GM23338 (cell line): ENCODE measurements at regions not wholly inside any gene's neighbourhood (a gene's known extent, or its start where the extent isn't known, plus 50 kb on each side); places are given as distances from the start of the nearest gene placed in this dataset.

Experiments used
- CREB1 ChIP-seq: fragments of 250-450 bp; sonication (Bioruptor Pico); IDR thresholded peaks from 2 replicates; pipeline ENCODE4 v1.5.0; 2020; ENCODE audit warnings: low read depth, mild to moderate bottlenecking, moderate library complexity
- CTCF ChIP-seq, 2 experiments: fragments of 200-600 bp in 1 of 2; sonication (generic) in 1 of 2; conservative IDR thresholded peaks; 2 replicates each; pipeline versions ENCODE4 v1.5.1 to v1.6.1; 2016 to 2017; ENCODE audit warnings: antibody characterized with exemption in 2 of 2, low read depth in 2 of 2, mild to moderate bottlenecking in 2 of 2, moderate library complexity in 1 of 2
- ETS1 ChIP-seq: IDR thresholded peaks from 2 replicates; pipeline ENCODE4 v1.6.1; 2016; ENCODE audit warnings: antibody characterized with exemption
- EZH2 ChIP-seq: fragments of 200-600 bp; sonication (generic); IDR thresholded peaks from one replicate; pipeline ENCODE4 v1.8.0; 2017; ENCODE audit warnings: antibody characterized with exemption, mild to moderate bottlenecking, low read depth; ENCODE audit not compliant: unreplicated experiment
- EZH2phosphoT487 ChIP-seq: fragments of 200-600 bp; sonication (generic); IDR thresholded peaks from one replicate; pipeline ENCODE4 v1.8.1; 2018; ENCODE audit warnings: antibody characterized with exemption; ENCODE audit not compliant: unreplicated experiment
- JUNB ChIP-seq: IDR thresholded peaks from one replicate; pipeline ENCODE4 v1.6.1; 2016; ENCODE audit warnings: antibody characterized with exemption; ENCODE audit not compliant: unreplicated experiment
- POLR2AphosphoS5 ChIP-seq: IDR thresholded peaks from 2 replicates; pipeline ENCODE4 v1.6.1; 2016; ENCODE audit warnings: antibody characterized with exemption, low read depth
- STAT1 ChIP-seq: IDR thresholded peaks from one replicate; pipeline ENCODE4 v1.6.1; 2016; ENCODE audit warnings: antibody characterized with exemption; ENCODE audit not compliant: unreplicated experiment
- ZNF114 ChIP-seq: fragments of 250-450 bp; sonication (Bioruptor Pico); IDR thresholded peaks from 2 replicates; pipeline ENCODE4 v1.5.0; 2020; ENCODE audit warnings: mild to moderate bottlenecking, moderate library complexity
- ZNF331 ChIP-seq: fragments of 250-450 bp; sonication (Bioruptor Pico); IDR thresholded peaks from 2 replicates; pipeline ENCODE4 v1.5.0; 2020; ENCODE audit warnings: low read depth, mild to moderate bottlenecking, moderate library complexity
- TF ChIP-seq, protein P1 (sequence below): IDR thresholded peaks from one replicate; pipeline ENCODE4 v1.6.1; 2018; ENCODE audit warnings: antibody characterized with exemption; ENCODE audit not compliant: unreplicated experiment

DNA sequence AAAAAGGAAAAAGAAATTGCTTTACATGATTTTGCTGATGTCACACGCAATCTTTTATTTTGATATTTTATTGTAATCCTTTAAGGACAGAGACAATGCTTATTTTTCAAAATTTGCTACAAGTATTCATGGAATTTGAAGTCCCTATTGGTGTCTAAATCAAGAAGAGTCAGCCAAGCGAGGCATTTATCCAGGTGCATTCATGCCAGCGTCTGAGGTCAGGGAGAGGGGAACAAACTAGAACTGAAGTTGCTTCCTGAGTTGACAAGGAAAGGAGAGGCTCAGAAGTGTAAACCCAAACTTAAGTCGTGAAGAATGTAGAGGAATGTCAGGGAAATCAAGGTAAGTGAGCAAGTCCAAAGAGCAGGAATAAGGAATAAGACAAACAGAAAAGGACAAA lies 83.0 kb upstream of the GNAQ start:
- no peak for TF ChIP-seq EZH2phosphoT487
- TF ChIP-seq CTCF (conservative IDR thresholded peaks at IDR 0.05; ENCODE audit: low read depth in 2 of 2) = no peak
- TF ChIP-seq, protein P1, sequence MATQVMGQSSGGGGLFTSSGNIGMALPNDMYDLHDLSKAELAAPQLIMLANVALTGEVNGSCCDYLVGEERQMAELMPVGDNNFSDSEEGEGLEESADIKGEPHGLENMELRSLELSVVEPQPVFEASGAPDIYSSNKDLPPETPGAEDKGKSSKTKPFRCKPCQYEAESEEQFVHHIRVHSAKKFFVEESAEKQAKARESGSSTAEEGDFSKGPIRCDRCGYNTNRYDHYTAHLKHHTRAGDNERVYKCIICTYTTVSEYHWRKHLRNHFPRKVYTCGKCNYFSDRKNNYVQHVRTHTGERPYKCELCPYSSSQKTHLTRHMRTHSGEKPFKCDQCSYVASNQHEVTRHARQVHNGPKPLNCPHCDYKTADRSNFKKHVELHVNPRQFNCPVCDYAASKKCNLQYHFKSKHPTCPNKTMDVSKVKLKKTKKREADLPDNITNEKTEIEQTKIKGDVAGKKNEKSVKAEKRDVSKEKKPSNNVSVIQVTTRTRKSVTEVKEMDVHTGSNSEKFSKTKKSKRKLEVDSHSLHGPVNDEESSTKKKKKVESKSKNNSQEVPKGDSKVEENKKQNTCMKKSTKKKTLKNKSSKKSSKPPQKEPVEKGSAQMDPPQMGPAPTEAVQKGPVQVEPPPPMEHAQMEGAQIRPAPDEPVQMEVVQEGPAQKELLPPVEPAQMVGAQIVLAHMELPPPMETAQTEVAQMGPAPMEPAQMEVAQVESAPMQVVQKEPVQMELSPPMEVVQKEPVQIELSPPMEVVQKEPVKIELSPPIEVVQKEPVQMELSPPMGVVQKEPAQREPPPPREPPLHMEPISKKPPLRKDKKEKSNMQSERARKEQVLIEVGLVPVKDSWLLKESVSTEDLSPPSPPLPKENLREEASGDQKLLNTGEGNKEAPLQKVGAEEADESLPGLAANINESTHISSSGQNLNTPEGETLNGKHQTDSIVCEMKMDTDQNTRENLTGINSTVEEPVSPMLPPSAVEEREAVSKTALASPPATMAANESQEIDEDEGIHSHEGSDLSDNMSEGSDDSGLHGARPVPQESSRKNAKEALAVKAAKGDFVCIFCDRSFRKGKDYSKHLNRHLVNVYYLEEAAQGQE = no peak
- no peak for TF ChIP-seq EZH2
- no peak for TF ChIP-seq POLR2AphosphoS5
- TF ChIP-seq STAT1 = no peak
- TF ChIP-seq ZNF114 = no peak
- TF ChIP-seq CREB1 (CRISPR knock-in tag) = no peak
- no peak for TF ChIP-seq ETS1
- no peak for TF ChIP-seq JUNB
- TF ChIP-seq ZNF331 (CRISPR knock-in tag) = no peak
